Lower leg skin (tissue), 4 donors: ENCODE measurements at regions not wholly inside any gene's neighbourhood (a gene's known extent, or its start where the extent isn't known, plus 50 kb on each side); places are given as distances from the start of the nearest gene placed in this dataset.

Experiments
- DNase-seq, 2 donors: peaks; one replicate each; pipeline ENCODE4 v3.0.0-alpha.2; 2019; ENCODE audit warnings: low spot score in 2 of 2
- H3K4me3 ChIP-seq: fragments of 200-600 bp; sonication (generic); 2 replicates; pipeline ENCODE4 v1.5.1; 2017; ENCODE audit warnings: mild to moderate bottlenecking, low read depth; ENCODE audit not compliant: poor library complexity, severe bottlenecking
- POLR2A ChIP-seq, 2 donors: fragments of 450-650 bp; IDR thresholded peaks; one replicate each; pipeline ENCODE4 v1.6.1; 2016 to 2017; ENCODE audit warnings: antibody characterized with exemption in 2 of 2, mild to moderate bottlenecking in 1 of 2, moderate library complexity in 1 of 2
- WGBS, 2 donors: methylation state at CpG; one replicate each; pipeline ENCODE4 v1.1.5; 2018; 5-methylcytosine and 5-hydroxymethylcytosine counted together
- intact Hi-C: fragments of 100-400 bp; cut with DNase I; formaldehyde crosslinking; loops from one replicate; pipeline ENCODE4 v1.15.0; 2023; ENCODE audit warnings: low total_unique reads
- TF ChIP-seq, protein P1 (sequence below), 3 donors: fragments of 450-650 bp; IDR thresholded peaks; one replicate each; pipeline ENCODE4 v1.5.1; 2016; ENCODE audit warnings: antibody characterized with exemption in 3 of 3, mild to moderate bottlenecking in 3 of 3, moderate library complexity in 2 of 3

DNA sequence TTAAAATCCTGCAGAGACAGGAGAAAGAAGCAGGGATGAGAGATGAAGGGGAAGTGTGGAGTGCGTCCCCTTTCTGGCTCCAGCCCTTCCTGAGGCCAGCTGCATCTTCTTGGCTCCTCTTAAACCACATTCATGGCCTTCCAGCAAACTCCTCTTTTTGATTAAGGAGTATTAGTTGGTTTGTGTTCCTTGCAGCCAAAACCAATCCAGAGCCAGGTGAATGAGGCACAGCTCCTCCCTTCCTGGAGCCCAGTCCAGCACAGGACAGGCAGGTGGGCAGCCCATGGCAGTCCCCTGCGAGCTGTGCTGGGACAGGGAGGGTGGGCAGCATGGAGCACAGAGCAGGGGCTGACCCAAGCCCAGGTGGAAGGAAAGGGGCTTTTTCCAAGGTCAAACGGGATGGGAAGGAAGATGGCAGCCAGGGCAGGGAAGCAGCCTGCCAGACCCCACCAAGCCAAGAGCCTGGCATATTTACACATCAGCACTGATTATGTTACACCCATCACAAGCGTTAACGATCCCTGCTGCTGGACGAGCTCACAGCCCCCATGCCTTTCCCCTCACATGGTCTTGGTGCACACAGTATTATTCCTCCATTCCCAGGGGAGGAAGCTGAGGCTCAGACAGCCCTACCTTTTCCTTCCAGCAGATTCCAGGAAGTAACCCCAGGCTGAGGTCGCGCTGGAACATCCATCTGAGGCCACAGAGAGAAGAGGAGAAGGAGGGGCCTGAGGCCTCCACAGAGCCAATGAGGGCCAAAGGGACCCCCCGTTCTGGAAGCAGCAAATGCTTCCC, 175.6 kb downstream of the SMAD6 start:
- no peak overlapping the region for H3K4me3 ChIP-seq
- DNase-seq: peak in 1 of 2 donors; percentile 78
- TF ChIP-seq POLR2A (IDR thresholded peaks at IDR 0.05): no peak
- TF ChIP-seq, protein P1, sequence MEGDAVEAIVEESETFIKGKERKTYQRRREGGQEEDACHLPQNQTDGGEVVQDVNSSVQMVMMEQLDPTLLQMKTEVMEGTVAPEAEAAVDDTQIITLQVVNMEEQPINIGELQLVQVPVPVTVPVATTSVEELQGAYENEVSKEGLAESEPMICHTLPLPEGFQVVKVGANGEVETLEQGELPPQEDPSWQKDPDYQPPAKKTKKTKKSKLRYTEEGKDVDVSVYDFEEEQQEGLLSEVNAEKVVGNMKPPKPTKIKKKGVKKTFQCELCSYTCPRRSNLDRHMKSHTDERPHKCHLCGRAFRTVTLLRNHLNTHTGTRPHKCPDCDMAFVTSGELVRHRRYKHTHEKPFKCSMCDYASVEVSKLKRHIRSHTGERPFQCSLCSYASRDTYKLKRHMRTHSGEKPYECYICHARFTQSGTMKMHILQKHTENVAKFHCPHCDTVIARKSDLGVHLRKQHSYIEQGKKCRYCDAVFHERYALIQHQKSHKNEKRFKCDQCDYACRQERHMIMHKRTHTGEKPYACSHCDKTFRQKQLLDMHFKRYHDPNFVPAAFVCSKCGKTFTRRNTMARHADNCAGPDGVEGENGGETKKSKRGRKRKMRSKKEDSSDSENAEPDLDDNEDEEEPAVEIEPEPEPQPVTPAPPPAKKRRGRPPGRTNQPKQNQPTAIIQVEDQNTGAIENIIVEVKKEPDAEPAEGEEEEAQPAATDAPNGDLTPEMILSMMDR (IDR thresholded peaks at IDR 0.05): no peak
- intact Hi-C loops: no loop called here
- 53 to 72% methylated on average over 9 of the region's 9 CpGs for WGBS, 2 donors

DNA sequence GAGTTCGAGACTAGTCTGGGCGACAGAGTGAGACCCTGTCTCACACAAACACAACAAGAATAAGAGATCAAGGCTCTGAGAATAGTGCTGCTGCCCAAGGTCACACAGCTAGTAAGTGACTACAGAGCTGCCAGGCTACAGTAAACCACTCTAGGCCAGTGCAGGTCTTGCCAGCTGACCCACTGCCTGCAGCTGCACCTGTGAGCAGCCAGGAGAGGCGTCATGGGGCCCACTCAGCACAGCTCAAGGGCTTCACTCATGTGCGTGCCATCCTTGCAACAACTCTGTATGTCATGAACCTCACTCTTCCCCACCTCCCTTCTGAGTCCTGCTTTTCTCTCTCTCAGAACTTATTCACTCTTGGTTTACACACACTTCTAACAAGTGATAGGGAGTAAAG, 176.7 kb downstream of the SMAD6 start:
- TF ChIP-seq POLR2A (IDR thresholded peaks at IDR 0.05): no peak
- TF ChIP-seq, protein P1 (IDR thresholded peaks at IDR 0.05): no peak
- no peak overlapping the region for H3K4me3 ChIP-seq
- peak in 1 of 2 donors; percentile 66 for DNase-seq
- WGBS, 2 donors: 83 to 92% methylated on average over 4 of the region's 4 CpGs
- intact Hi-C loops: no loop called here

DNA sequence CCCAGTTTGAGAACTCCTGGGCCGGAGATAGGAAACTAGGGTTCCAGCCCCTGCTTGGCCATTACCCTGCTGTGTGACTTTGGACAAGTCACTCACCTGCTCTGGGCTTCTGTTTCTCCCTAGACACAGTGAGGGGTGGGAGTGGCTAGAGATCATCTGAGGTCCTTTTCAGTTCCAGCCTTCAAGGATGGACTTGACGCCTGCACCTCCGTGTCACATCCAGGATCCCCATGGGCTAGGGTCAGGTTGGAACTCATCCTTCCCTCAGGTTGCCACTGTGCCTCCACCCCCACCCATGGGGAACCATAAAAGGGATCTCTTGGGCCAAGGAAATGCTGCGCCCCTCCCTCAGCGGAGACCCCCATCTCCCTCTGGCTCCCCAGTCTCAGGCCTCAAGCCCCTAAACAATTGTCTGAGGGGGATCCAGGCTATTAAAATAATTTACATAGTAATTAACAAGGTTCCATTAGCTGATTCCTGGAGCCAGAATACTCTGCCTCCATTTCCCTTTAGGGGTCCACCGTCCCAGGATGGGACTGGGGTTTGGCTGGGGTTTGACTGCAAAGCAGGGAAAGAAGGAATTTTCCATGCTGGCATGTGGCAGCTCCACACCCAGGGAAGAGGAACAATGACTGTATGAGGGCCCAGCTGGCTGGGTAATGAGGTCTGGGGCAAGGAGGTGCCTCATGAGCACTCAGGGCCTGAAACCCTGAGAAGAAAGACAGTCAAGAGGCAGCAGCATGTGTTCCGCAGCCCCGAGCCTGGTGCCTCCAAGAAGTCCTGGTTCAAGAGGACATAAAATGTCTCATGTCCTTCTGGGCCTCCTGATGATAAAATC, 177.7 kb downstream of the SMAD6 start:
- no peak for TF ChIP-seq POLR2A (IDR thresholded peaks at IDR 0.05)
- TF ChIP-seq, protein P1 (IDR thresholded peaks at IDR 0.05): no peak

DNA sequence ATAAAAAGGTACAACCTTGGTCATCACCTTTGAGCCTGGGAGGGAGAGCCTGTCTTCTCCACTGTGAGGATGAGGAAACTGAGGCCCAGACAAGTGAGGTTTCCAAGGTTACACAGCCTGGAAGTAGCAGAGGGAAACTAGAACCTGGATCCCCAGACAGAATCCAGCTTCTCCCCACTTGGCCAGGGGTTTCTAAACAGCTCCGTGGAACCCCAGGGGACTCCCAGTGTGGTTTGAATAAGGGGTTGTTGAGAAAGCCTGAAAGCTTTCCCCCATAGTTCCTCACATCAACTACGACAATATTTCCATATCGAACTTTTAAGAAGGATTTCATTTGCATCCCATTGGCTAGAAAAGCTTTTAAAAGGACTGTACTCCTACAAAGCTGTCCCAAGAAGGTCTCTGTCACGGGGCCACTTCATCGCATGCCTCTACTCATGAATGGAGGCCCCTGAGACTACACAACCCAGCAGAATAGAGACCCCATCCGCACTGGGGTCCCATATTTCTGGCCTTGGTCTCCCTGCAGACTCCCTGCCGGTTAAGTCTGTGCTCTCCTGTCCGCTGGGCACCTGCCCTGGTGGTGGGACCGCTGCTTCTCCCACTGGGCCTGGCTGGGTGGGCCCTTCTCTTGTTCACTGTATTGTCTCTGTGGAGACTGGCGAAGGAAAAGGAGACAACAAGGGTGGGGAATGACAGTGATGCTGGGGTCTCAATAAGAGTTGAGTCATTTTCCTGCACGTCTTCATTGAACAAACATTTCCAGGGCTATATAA, 178.5 kb downstream of the SMAD6 start:
- intact Hi-C loops: no loop called here
- peak in 1 of 2 donors; percentile 77 for DNase-seq
- no peak overlapping the region for H3K4me3 ChIP-seq
- TF ChIP-seq, protein P1 (IDR thresholded peaks at IDR 0.05): no peak
- no peak for TF ChIP-seq POLR2A (IDR thresholded peaks at IDR 0.05)
- WGBS, 2 donors: 93 to 95% methylated on average over 11 of the region's 11 CpGs

More for the DNA sequence above, 177.7 kb downstream of the SMAD6 start:
- WGBS, 2 donors: 80 to 85% methylated on average over 7 of the region's 8 CpGs
- DNase-seq: peak in 1 of 2 donors; percentile 76
- H3K4me3 ChIP-seq: no peak overlapping the region
- intact Hi-C loops: no loop called here

DNA sequence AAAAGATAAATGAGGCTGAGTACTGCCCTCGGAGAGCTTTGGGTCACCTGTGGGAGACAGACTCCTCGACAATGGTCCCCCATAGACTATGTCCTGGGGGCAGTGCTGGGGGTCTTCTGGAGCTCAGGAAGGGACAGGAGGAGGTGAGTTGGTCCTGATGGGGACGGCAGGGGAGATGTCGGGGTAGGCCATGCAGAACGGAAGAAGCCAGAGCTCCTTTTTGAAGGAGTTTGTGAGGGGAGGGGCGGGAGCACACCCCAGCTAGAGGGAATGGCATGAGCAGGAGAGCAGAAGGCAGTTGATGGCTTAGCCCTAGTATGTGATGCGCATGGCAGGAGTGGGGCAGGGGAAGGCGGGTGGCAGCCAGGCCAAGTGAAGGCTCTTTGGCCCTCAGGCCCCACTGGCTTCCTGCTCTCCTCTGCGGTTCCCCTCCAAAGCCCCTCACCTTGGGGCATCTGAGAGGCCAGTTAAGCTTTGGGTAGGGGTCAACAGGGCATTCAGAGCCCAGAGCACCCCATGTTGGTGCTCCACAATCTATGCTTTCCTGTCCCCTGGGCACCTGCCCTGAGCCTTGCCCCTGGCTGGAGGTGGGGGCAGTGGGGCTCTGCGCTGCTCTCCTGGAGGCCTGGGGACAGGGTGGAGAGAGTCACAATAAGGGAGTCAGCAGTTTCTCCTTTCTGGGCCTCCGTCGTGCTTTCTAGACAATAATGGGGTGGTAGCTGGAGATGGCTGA, 179.3 kb downstream of the SMAD6 start:
- peak in 1 of 2 donors; percentile 84 for DNase-seq
- H3K4me3 ChIP-seq: no peak overlapping the region
- 94 to 97% methylated on average over 12 of the region's 12 CpGs for WGBS, 2 donors
- TF ChIP-seq, protein P1 (IDR thresholded peaks at IDR 0.05): no peak
- no peak for TF ChIP-seq POLR2A (IDR thresholded peaks at IDR 0.05)
- intact Hi-C loops: no loop called here
